ENCODE measurements at regions not wholly inside any gene's neighbourhood (a gene's known extent, or its start where the extent isn't known, plus 50 kb on each side); places are given as distances from the start of the nearest gene placed in this dataset.

DNA sequence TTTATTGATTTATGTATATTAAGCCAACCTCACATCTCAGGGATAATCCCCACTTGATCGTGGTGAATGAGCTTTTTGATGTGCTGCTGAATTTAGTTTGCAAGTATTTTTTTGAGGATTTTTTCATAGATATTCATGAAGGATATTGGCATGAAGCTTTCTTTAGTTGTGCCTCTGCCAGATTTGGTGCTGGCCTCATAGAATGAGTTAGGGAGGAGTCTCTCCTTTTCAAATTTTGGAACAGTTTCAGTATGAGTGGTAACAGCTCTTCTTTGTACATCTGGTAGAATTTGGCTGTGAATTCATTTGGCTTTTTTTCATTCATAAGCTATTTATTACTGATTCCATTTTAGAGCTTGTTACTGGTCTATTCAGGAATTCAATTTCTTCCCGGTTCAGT is 197.2 kb upstream of the NDST4 start (continued):
- TF ChIP-seq, protein P1, sequence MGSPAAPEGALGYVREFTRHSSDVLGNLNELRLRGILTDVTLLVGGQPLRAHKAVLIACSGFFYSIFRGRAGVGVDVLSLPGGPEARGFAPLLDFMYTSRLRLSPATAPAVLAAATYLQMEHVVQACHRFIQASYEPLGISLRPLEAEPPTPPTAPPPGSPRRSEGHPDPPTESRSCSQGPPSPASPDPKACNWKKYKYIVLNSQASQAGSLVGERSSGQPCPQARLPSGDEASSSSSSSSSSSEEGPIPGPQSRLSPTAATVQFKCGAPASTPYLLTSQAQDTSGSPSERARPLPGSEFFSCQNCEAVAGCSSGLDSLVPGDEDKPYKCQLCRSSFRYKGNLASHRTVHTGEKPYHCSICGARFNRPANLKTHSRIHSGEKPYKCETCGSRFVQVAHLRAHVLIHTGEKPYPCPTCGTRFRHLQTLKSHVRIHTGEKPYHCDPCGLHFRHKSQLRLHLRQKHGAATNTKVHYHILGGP (tag by site-specific recombination; IDR thresholded peaks at IDR 0.05) = no peak
- TF ChIP-seq AEBP2 (tag by site-specific recombination; IDR thresholded peaks at IDR 0.05; ENCODE audit: borderline replicate concordance) = no peak
- TF ChIP-seq ZNF610 (tag by site-specific recombination; IDR thresholded peaks at IDR 0.05; ENCODE audit: borderline replicate concordance) = no peak
- TF ChIP-seq, protein P2, sequence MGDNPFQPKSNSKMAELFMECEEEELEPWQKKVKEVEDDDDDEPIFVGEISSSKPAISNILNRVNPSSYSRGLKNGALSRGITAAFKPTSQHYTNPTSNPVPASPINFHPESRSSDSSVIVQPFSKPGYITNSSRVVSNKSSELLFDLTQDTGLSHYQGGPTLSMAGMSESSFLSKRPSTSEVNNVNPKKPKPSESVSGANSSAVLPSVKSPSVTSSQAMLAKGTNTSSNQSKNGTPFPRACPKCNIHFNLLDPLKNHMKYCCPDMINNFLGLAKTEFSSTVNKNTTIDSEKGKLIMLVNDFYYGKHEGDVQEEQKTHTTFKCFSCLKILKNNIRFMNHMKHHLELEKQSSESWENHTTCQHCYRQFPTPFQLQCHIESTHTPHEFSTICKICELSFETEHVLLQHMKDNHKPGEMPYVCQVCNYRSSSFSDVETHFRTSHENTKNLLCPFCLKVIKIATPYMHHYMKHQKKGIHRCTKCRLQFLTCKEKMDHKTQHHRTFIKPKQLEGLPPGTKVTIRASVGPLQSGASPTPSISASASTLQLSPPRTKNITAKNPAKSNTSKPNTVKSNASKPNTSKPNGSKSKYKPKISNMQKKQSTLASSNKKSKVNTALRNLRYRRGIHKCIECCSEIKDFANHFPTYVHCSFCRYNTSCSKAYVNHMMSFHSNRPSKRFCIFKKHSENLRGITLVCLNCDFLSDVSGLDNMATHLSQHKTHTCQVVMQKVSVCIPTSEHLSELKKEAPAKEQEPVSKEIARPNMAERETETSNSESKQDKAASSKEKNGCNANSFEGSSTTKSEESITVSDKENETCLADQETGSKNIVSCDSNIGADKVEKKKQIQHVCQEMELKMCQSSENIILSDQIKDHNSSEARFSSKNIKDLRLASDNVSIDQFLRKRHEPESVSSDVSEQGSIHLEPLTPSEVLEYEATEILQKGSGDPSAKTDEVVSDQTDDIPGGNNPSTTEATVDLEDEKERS (tag by site-specific recombination; IDR thresholded peaks at IDR 0.05) = no peak
- TF ChIP-seq PRDM2 (tag by site-specific recombination; IDR thresholded peaks at IDR 0.05; ENCODE audit: borderline replicate concordance) = no peak

- H3K4me3 ChIP-seq (ENCODE audit: low read depth, low read length) = no peak overlapping the region
- H3K27ac ChIP-seq (ENCODE audit: extremely low read depth, low read depth, low read length) = no peak overlapping the region
- ChIA-PET POLR2A (no interaction called here), CTCF (no interaction called here)
- no peaks in the 10 kb centered on the region for H3K4me1 ChIP-seq (ENCODE audit: control insufficient read depth, insufficient read depth, low read length)
- H3K36me3 ChIP-seq (ENCODE audit: control insufficient read depth in 2 of 2, insufficient read depth in 1 of 2, low read length in 2 of 2) = no peaks in the 10 kb centered on the region
- no peak for TF ChIP-seq ZNF121 (tag by site-specific recombination; IDR thresholded peaks at IDR 0.05)
- TF ChIP-seq YY2 (tag by site-specific recombination; IDR thresholded peaks at IDR 0.05) = no peak
- TF ChIP-seq ZNF202 (tag by site-specific recombination; IDR thresholded peaks at IDR 0.05; ENCODE audit: borderline replicate concordance) = no peak
- TF ChIP-seq HOXA7 (CRISPR knock-in tag; IDR thresholded peaks at IDR 0.05; ENCODE audit: borderline replicate concordance) = no peak
- no peak for TF ChIP-seq ZBTB8A (tag by site-specific recombination; IDR thresholded peaks at IDR 0.05)
- TF ChIP-seq MZF1 (tag by site-specific recombination; IDR thresholded peaks at IDR 0.05; ENCODE audit: borderline replicate concordance) = no peak
- no peak for TF ChIP-seq ZNF561 (tag by site-specific recombination; IDR thresholded peaks at IDR 0.05; ENCODE audit: borderline replicate concordance)
- no peak for TF ChIP-seq WT1 (tag by site-specific recombination; IDR thresholded peaks at IDR 0.05)
- H3K9me3 ChIP-seq (ENCODE audit: control insufficient read depth, insufficient read depth, low read depth, low read length) = no peaks in the 10 kb centered on the region
These were observed 181.3 kb upstream of the NDST4 start for GRCh38 chr4:115294717-115295116.
